Choroid plexus epithelial cell (primary cell): ENCODE measurements at regions not wholly inside any gene's neighbourhood (a gene's known extent, or its start where the extent isn't known, plus 50 kb on each side); places are given as distances from the start of the nearest gene placed in this dataset.

Experiments
- DNase-seq: peaks from one replicate; pipeline ENCODE4 v3.0.0-alpha.2; 2010; ENCODE audit warnings: low read depth
- H3K4me3 ChIP-seq: 2 replicates; pipeline ENCODE4 v1.5.1; 2011; ENCODE audit warnings: low read depth, mild to moderate bottlenecking, control low read depth, low read length, moderate library complexity
- TF ChIP-seq, protein P1 (sequence below): conservative IDR thresholded peaks from 2 replicates; pipeline ENCODE4 v1.5.1; 2011; ENCODE audit warnings: low read depth, mild to moderate bottlenecking, control low read depth, inconsistent platforms, low read length, moderate library complexity

DNA sequence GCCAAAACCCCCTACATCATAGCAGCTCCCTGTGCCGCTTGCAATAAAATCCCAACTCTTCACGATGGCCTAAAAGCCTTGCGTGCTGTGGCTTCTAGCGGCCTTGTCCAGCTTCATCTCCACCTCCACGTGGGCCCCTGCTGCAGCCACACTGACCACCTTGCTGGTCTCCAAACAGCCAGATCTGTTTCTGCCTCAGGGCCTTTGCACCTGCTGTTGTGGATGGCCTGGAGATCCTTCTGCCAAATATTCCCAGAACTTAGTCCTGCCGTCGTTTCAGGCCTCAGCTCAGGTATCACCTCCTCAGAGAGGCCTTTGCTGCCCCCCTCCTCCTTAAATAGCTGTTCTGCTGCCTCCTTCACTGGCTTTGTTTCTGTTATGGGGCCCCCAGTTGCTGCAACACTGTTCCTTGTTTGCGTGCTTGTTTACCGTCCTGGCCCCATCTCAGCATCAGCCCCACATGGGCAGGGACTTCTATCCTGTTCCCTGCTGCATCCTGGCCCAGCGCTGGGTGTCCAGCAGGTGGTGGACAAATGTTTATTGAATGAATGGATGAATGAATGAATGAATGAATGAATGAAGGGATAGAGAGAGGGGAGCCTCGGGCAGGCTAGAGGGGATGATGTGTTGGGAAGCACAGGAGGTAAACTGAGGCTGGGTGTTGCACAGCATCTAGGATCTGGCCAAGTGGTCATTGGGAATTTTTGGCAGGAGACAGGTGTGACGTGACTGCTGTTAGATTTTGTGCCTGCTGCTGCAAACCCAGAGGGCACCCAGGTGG is 171.0 kb upstream of the GSE1 start:
- H3K4me3 ChIP-seq = no peak overlapping the region
- no peak for DNase-seq
- TF ChIP-seq, protein P1, sequence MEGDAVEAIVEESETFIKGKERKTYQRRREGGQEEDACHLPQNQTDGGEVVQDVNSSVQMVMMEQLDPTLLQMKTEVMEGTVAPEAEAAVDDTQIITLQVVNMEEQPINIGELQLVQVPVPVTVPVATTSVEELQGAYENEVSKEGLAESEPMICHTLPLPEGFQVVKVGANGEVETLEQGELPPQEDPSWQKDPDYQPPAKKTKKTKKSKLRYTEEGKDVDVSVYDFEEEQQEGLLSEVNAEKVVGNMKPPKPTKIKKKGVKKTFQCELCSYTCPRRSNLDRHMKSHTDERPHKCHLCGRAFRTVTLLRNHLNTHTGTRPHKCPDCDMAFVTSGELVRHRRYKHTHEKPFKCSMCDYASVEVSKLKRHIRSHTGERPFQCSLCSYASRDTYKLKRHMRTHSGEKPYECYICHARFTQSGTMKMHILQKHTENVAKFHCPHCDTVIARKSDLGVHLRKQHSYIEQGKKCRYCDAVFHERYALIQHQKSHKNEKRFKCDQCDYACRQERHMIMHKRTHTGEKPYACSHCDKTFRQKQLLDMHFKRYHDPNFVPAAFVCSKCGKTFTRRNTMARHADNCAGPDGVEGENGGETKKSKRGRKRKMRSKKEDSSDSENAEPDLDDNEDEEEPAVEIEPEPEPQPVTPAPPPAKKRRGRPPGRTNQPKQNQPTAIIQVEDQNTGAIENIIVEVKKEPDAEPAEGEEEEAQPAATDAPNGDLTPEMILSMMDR = no peak

DNA sequence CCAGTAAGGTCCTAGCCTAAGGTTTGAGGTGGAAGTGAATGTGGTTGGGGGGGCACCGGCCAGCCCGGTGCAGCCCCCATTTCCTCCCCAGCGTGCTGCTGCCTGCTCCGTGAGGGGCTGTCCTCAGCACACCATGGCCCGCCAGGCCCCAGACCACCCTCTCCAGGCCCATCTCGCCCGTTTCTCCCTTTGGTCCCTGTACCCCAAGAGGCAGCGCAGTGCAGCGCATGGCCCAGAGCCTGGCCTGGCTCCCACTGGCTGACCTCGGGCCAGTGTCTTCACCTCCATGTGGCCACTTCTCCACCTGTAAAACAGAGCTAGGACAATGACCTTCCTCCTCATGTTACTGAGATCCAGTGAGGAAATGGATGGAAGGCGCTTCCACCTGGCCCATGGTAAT is 170.0 kb upstream of the GSE1 start:
- no peak overlapping the region for H3K4me3 ChIP-seq
- TF ChIP-seq, protein P1 = no peak

DNA sequence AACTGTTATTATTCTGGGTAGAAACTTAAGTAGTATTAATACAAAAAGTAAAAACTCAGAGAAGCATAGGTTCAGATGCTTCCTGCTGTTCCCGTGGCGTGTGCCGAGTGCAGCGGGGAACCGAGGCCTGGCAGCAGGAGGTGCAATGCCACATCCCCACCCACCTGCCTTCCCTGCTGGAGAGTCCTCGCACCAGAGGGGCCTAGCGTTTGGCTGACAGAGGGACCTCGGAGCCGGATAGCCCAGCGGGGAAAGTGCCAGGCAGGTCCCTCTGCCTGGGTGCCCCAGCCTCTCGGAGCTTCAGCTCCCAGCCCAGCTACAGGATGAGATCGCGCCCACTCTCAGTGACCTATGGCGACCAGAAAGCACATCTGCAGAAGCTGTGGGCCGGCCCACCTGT is 169.6 kb upstream of the GSE1 start:
- no peak for DNase-seq
- TF ChIP-seq, protein P1 = no peak
- no peak overlapping the region for H3K4me3 ChIP-seq

More for the DNA sequence above, 170.0 kb upstream of the GSE1 start:
- DNase-seq = no peak

DNA sequence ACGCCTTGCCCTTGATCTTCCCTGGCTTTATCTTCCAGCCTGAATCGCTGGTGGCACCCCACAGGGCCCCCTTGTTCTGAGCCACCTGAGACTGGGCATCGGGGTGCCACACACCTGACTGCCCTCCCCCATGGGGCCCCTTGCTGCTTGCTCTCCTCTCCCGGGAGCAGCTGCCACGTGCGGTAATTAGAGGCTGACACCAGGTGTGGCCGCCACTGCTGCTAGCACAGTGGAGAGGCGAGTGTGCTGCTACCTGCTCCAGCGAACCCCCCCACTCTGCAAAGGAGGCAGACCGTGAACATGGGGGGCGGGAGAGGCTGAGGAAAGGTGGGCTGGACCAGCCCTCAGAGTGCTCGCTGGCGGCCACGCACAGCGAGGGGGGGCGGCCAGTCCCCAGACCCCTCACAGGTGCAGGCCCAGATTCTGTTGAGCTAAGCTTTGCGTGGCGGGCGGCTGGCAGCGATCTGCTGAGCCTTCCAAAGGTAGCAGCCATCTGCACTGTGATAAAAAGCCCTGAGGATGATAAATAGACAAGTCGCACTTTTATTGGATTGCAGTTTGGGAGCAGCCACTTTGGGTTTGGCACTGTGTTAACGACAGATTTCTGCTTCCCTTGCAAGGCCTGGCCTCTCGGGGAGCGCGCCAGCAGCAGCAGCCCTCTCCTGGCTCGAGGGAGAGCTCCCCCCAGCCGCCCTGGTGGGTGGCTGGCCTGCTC is 167.9 kb upstream of the GSE1 start:
- TF ChIP-seq, protein P1 = no peak
- DNase-seq = no peak

GRCh38 chr16:85445779-85446222 is 167.3 kb upstream of the GSE1 start:
- no peak overlapping the region for H3K4me3 ChIP-seq
- peak; percentile 11 for DNase-seq
- TF ChIP-seq, protein P1 = no peak

More for the DNA sequence above, 167.9 kb upstream of the GSE1 start:
- H3K4me3 ChIP-seq = no peak overlapping the region

DNA sequence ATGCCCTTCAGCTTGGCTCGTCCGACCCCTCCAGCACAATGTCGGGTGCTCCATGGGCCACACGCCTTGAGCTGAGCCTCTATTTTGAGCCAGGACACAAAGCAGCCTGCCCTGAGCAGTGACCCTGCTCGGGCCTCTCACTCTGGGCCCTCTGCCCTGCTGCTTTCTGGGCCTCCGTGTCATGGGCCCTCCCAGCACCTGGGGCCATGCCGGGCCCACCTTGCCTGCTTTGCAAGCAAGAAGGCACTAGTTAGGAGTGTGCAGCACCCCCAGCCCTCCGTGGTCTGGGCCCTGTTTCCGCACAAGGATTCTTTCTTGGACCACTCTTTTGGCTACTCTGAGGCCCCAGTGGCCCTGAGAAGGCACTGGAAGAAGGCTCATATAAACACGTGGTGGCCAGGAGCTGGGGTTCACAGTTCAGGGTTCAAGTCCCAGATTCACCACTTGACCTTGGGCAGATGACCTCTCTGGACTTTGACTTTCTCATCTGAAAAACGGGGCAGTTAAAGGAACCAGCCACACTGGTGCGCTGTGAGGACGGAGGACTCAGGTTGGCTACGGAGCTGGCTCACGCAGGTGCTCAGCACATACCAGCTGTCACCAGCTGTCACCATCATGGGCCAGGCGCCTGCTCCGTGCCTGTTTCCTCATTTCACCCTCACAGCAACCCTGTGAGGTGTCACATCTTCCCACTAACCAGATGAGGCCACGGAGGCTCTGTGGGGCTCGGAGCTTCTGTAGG is 166.0 kb upstream of the GSE1 start:
- no peak overlapping the region for H3K4me3 ChIP-seq
- no peak for DNase-seq
- TF ChIP-seq, protein P1 = no peak
